Bronchial epithelial cell (primary cell): ENCODE measurements at regions not wholly inside any gene's neighbourhood (a gene's known extent, or its start where the extent isn't known, plus 50 kb on each side); places are given as distances from the start of the nearest gene placed in this dataset.
A peak's percentile ranks its signal among the peaks of the same experiment; 100 is the strongest.
"Not testable (repeated sequence)": the region's sequence is repeated elsewhere in the genome, so short reads cannot be mapped to it uniquely, and the experiment has no call there.

Experiments used
- DNase-seq: peaks from one replicate; pipeline ENCODE4 v3.0.0-alpha.2; 2010; ENCODE audit warnings: low read depth
- FAIRE-seq: peaks from 2 replicates; lab custom pipeline; 2011; peaks lifted over from hg19 to GRCh38; lab: Jason Lieb, UNC
- H3K27me3 ChIP-seq: 2 replicates; pipeline ENCODE4 v1.5.1; 2011; ENCODE audit warnings: low read length; ENCODE audit not compliant: control insufficient read depth, insufficient read depth
- H3K36me3 ChIP-seq: 2 replicates; pipeline ENCODE4 v1.5.1; 2011; ENCODE audit warnings: low read length; ENCODE audit not compliant: control insufficient read depth, insufficient read depth
- H3K4me3 ChIP-seq: 2 replicates; pipeline ENCODE4 v1.5.1; 2011; ENCODE audit warnings: mild to moderate bottlenecking, low read depth, low read length, control low read depth
- CTCF ChIP-seq: IDR thresholded peaks from 2 replicates; pipeline ENCODE4 v1.5.1; 2011; ENCODE audit warnings: mild to moderate bottlenecking, moderate library complexity, low read length, control low read depth, inconsistent platforms; ENCODE audit not compliant: insufficient read depth, severe bottlenecking

- TF ChIP-seq CTCF, result no peak
- no peaks in the 10 kb centered on the region for H3K36me3 ChIP-seq
- DNase-seq (no peak), FAIRE-seq (no peak)
- H3K27me3 ChIP-seq, result no peaks in the 10 kb centered on the region
- no peak overlapping the region for H3K4me3 ChIP-seq
These were observed 122.9 kb downstream of the EMB start for GRCh38 chr5:50318220-50318619.

- not testable (repeated sequence) for DNase-seq, FAIRE-seq, H3K27me3 ChIP-seq, H3K4me3 ChIP-seq, H3K36me3 ChIP-seq
These were observed 134.6 kb downstream of the EMB start for GRCh38 chr5:50306488-50306887.

GRCh38 chr5:50302815-50303490, 138.1 kb downstream of the EMB start:
- Histone ChIP-seq H3K36me3 (no peaks in the 10 kb centered on the region), H3K27me3 (no peaks in the 10 kb centered on the region), H3K4me3 (no peak overlapping the region)
- DNase-seq (peak; percentile 98), FAIRE-seq (peak; percentile 47)
- TF ChIP-seq CTCF, result no peak

GRCh38 chr5:50301756-50302155, 139.3 kb downstream of the EMB start:
- Histone ChIP-seq H3K4me3 (no peak overlapping the region), H3K27me3 (no peaks in the 10 kb centered on the region), H3K36me3 (no peaks in the 10 kb centered on the region)
- DNase-seq, result peak; percentile 88
- FAIRE-seq, result no peak
- TF ChIP-seq CTCF, result no peak

- no peak for TF ChIP-seq CTCF
- Histone ChIP-seq H3K36me3 (no peaks in the 10 kb centered on the region), H3K27me3 (no peaks in the 10 kb centered on the region), H3K4me3 (no peak overlapping the region)
- FAIRE-seq (no peak), DNase-seq (peak; percentile 74)
These were observed 140.2 kb downstream of the EMB start for GRCh38 chr5:50300878-50301277.

GRCh38 chr5:50299896-50300295, 141.2 kb downstream of the EMB start:
- H3K27me3 ChIP-seq, result no peaks in the 10 kb centered on the region
- no peak for TF ChIP-seq CTCF
- no peak for FAIRE-seq
- H3K36me3 ChIP-seq, result no peaks in the 10 kb centered on the region
- H3K4me3 ChIP-seq, result no peak overlapping the region
- no peak for DNase-seq
